Activated naive CD8-positive, alpha-beta T cell treated with anti-CD3 and anti-CD28 coated beads, Interleukin-2, amount 10 ng/mL, durations not matched to agents 7 days and 5 days (primary cell): ENCODE measurements at regions not wholly inside any gene's neighbourhood (a gene's known extent, or its start where the extent isn't known, plus 50 kb on each side); places are given as distances from the start of the nearest gene placed in this dataset.

ENCODE experiments used
- ATAC-seq: fragments of 150-1000 bp; cut with Tn5 transposase; one replicate; pipeline ENCODE4 v1.10.0; 2021; ENCODE audit warnings: low read depth, moderate library complexity
- POLR2A ChIA-PET: fragments of 350-600 bp; sonication (Branson Sonifier 250); formaldehyde crosslinking; loops from one replicate; lab custom pipeline; 2021; ENCODE audit warnings: antibody characterized with exemption; lab: Charles Lee
- DNase-seq: peaks from one replicate; pipeline ENCODE4 v3.0.0; 2021
- H3K27ac Mint-ChIP-seq: one replicate; pipeline ENCODE4 v1.8.0; 2022; ENCODE audit warnings: mild to moderate bottlenecking, mixed read lengths
- H3K27me3 Mint-ChIP-seq: one replicate; pipeline ENCODE4 v1.8.0; 2022; ENCODE audit warnings: mild to moderate bottlenecking, moderate library complexity, mixed read lengths
- H3K36me3 Mint-ChIP-seq: one replicate; pipeline ENCODE4 v1.8.0; 2021; ENCODE audit warnings: mild to moderate bottlenecking, mixed read lengths
- H3K4me1 Mint-ChIP-seq: one replicate; pipeline ENCODE4 v1.8.0; 2021; ENCODE audit warnings: mixed read lengths
- H3K4me3 Mint-ChIP-seq: one replicate; pipeline ENCODE4 v1.8.0; 2022; ENCODE audit warnings: mild to moderate bottlenecking, moderate library complexity, mixed read lengths
- H3K9me3 Mint-ChIP-seq: one replicate; pipeline ENCODE4 v1.8.0; 2021; ENCODE audit warnings: mixed read lengths

DNA sequence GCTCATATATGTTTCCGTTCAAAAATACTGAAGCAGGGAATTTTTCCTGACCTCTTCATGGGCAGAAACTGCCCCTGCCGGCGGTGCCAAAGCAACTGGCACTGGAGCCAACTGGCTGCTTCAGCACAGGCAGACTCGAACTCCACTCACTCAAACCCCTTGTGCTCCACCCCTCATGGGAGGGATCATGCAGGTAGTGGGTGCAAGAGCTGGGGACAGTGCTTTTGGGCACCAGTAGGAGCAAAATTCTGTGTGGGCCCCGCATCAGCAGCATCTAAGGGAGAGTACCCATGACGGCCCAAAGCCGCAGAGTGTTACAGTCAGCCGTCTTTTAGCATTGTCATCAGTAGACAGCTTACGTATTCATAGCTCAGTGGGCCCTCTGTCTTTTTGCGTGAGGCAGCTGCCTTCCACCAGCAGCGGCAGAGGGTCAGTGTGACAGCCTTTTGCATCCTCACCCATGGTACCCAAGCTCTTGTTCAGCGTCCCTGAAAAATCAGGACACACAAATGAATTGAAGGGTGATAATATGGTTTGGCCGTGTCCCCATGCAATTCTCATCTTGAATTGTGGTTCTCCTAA, 393.8 kb downstream of the SLITRK6 start:
- no peaks in the 10 kb centered on the region for H3K27me3 Mint-ChIP-seq
- no peak overlapping the region for H3K27ac Mint-ChIP-seq
- POLR2A ChIA-PET = no interaction called here
- ATAC-seq (no peak), DNase-seq (no peak)
- no peaks in the 10 kb centered on the region for H3K9me3 Mint-ChIP-seq
- no peaks in the 10 kb centered on the region for H3K36me3 Mint-ChIP-seq
- no peak overlapping the region for H3K4me3 Mint-ChIP-seq
- H3K4me1 Mint-ChIP-seq = no peaks in the 10 kb centered on the region

DNA sequence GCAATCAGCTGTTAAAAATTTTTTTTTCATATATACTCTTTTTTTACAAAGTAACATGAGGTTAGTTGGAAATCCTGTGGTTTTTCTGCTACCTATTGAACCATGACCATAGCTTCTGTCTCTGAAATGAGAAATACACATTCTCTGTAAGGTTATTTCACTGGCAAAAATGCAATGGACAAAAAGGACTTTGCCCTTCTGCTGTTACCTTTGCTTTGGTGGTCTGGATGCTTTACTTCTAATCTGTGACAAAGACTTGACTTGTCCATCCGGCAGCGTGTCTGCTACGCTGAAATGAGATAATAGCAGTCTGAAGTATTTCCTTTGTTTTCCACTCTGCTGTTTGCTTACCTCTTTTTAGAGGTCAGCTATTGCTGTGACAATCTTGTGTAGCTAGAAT, 412.8 kb downstream of the SLITRK6 start:
- no peaks in the 10 kb centered on the region for H3K27me3 Mint-ChIP-seq
- peaks cover 3% of the 10 kb centered on the region for H3K9me3 Mint-ChIP-seq
- no peaks in the 10 kb centered on the region for H3K4me1 Mint-ChIP-seq
- POLR2A ChIA-PET = no interaction called here
- DNase-seq (no peak), ATAC-seq (no peak)
- no peaks in the 10 kb centered on the region for H3K36me3 Mint-ChIP-seq
- H3K4me3 Mint-ChIP-seq = no peak overlapping the region
- no peak overlapping the region for H3K27ac Mint-ChIP-seq

DNA sequence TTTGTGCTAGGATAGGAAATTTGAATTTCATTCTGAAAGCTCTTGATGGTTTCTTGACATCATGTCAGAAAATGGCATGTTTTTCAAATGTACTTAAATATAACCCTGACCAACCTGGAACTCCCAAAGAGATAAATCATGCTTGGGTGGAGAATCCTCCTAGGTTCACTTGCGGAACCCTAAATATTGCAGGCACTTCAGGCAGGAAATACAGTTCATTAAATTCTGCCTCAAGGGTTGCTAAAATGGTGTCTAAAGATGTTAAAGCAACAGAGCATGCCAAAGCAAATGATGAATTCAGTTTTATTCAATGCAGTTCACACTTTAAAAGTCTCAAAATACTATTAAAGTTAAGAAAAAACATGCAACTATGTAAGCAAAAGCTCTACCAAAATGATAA, 415.9 kb downstream of the SLITRK6 start:
- no peak for ATAC-seq
- Mint-ChIP-seq H3K9me3 (no peaks in the 10 kb centered on the region), H3K4me1 (no peaks in the 10 kb centered on the region), H3K27ac (no peak overlapping the region), H3K4me3 (no peak overlapping the region), H3K27me3 (no peaks in the 10 kb centered on the region), H3K36me3 (no peaks in the 10 kb centered on the region)
- no peak for DNase-seq
- POLR2A ChIA-PET = no interaction called here

DNA sequence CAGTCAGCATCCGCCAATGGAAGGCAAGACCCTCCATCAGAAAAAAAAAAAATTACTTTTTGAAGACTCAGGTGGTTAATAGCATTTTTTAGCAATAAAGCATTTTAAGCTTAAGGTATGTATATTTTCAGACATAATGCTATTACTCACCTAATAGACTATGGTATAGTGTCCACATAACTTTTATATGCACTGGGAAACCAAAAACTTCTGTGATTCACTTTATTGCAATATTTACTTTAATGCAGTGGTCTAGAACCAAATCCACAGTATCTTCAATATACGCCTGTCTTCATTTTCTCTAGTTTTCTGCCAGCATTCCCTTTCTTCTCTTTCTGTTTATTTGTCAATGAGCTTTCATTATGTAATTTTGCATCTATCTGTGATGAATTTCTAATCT, 418.1 kb downstream of the SLITRK6 start:
- POLR2A ChIA-PET = no interaction called here
- DNase-seq = no peak
- no peaks in the 10 kb centered on the region for H3K27me3 Mint-ChIP-seq

DNA sequence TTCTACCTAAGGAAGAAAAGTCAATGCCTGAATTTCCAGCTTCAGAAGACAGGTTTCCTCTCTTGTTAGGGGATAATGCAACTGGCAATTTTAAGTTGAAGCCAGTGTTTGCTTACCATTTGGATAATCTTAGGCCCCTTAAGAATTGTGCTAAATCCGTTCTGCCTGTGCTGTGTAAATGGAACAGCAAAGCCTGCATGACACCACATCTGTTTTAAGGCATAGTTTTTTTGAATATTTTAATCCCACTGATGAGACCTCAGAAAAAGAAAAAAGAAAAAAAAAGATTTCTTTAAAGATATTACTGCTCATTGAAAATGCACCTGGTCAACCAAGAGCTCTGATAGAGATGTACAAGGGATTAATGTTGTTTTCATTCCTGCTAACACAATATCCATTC, 419.2 kb downstream of the SLITRK6 start:
- DNase-seq (no peak), ATAC-seq (no peak)
- Mint-ChIP-seq H3K27ac (no peak overlapping the region), H3K9me3 (no peaks in the 10 kb centered on the region), H3K27me3 (no peaks in the 10 kb centered on the region), H3K4me3 (no peak overlapping the region), H3K4me1 (no peaks in the 10 kb centered on the region), H3K36me3 (no peaks in the 10 kb centered on the region)
- POLR2A ChIA-PET = no interaction called here

More for the DNA sequence above, 418.1 kb downstream of the SLITRK6 start:
- Mint-ChIP-seq H3K9me3 (no peaks in the 10 kb centered on the region), H3K27ac (no peak overlapping the region), H3K36me3 (no peaks in the 10 kb centered on the region), H3K4me1 (no peaks in the 10 kb centered on the region), H3K4me3 (no peak overlapping the region)
- no peak for ATAC-seq

DNA sequence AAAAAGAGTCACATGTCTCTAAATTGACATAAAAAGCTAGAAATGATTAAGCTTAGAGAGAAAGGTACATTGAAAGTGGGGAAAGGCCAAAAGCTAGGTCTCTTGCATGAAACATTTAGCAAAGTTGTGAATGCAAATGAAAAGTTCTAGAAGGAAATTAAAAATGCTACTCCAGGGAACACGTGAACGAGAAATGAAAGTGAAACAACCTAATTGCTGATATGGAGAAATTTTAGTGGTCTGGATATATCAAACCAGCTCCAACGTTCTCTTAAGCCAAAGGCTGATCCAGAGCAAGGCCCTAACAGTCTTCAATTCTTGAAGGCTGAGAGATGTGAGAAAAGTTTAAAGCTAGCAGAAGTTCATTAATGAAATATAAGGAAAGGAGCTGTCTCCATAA, 419.8 kb downstream of the SLITRK6 start:
- Mint-ChIP-seq H3K9me3 (no peaks in the 10 kb centered on the region), H3K27me3 (no peaks in the 10 kb centered on the region), H3K4me3 (no peak overlapping the region), H3K4me1 (no peaks in the 10 kb centered on the region), H3K36me3 (no peaks in the 10 kb centered on the region), H3K27ac (no peak overlapping the region)
- POLR2A ChIA-PET = no interaction called here
- DNase-seq (no peak), ATAC-seq (no peak)

DNA sequence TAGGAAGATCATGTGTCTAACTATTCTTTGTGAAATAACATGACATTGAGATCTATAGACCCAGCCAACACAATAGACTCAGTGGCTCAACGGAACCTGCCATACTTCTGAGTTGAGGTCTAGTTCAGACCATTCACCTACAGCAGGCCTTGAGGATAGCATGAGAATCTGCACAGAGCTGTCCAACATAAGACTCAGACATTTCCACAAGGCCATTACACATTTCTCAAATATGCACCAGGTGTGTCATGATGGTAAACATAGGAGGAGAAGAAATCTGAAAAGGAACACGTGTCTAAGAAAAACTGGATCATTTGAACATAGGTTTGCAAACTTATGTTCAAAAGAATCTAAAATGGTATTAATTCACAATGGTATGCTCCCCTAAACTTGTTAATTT, 421.4 kb downstream of the SLITRK6 start:
- Mint-ChIP-seq H3K27me3 (no peaks in the 10 kb centered on the region), H3K36me3 (no peaks in the 10 kb centered on the region), H3K27ac (no peak overlapping the region), H3K9me3 (no peaks in the 10 kb centered on the region), H3K4me3 (no peak overlapping the region), H3K4me1 (no peaks in the 10 kb centered on the region)
- POLR2A ChIA-PET = no interaction called here
- ATAC-seq = no peak
- no peak for DNase-seq

DNA sequence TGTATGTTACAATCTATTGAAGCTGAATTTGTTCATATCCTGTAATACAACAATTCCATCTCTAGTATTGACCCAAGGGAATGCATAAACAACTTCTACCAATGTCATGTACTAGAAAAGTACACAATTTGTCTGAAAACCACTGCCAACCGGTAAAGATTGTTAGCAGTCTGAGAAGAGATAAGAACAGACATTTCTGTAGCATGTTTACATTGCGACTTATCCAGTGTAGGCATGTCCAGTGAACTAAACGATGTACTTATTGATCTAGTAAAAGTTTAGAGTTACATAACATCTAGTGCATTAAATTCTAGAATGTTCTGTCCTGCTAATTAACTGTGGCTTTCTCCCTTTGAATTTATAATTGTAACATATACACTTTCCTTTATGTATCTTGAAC, 425.9 kb downstream of the SLITRK6 start:
- H3K9me3 Mint-ChIP-seq = no peaks in the 10 kb centered on the region
- no peaks in the 10 kb centered on the region for H3K36me3 Mint-ChIP-seq
- H3K27ac Mint-ChIP-seq = no peak overlapping the region
- POLR2A ChIA-PET = no interaction called here
- H3K4me3 Mint-ChIP-seq = no peak overlapping the region
- no peaks in the 10 kb centered on the region for H3K4me1 Mint-ChIP-seq
- ATAC-seq (no peak), DNase-seq (no peak)
- H3K27me3 Mint-ChIP-seq = no peaks in the 10 kb centered on the region

DNA sequence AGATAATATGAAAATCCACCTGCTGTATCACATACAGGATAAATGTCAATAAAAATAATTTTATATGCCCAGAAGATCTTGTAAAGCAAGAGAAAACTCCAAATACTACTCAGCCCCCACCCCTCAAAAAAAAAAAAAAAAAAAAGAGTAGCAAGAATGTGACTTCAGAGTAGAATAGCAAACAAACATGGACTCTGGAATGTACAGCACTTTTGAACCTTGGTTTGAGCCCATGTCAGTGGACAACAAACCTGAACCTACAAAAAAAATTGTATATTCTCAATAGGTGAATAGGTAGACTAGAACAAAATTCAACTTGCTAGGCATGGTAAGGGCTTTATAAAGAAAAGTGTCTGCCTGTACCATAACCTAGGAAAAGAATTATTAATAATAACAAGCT, 428.0 kb downstream of the SLITRK6 start:
- no peaks in the 10 kb centered on the region for H3K4me1 Mint-ChIP-seq
- H3K4me3 Mint-ChIP-seq = no peak overlapping the region
- POLR2A ChIA-PET = no interaction called here
- no peak overlapping the region for H3K27ac Mint-ChIP-seq
- no peaks in the 10 kb centered on the region for H3K9me3 Mint-ChIP-seq
- no peaks in the 10 kb centered on the region for H3K27me3 Mint-ChIP-seq
- ATAC-seq (no peak), DNase-seq (no peak)
- no peaks in the 10 kb centered on the region for H3K36me3 Mint-ChIP-seq

DNA sequence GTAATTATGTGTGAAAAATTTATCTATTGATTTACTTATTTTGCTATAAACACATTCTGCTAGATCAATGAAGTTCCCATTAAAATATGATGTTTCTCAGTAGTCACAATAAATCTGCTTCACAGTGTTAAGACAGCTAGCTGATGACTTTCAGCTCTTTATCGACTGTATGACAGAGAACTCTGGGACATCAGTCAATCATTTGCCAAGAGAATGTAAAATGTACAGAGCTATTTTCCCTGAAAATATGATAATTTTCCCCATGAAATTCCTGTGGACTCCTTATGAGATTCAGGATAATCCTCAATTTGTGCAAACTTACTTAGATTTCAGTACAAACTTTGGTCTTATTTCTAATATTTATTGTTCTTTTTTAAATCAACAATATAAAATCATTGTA, 430.5 kb downstream of the SLITRK6 start:
- H3K36me3 Mint-ChIP-seq = no peaks in the 10 kb centered on the region
- ATAC-seq = no peak
- no peak for DNase-seq
- H3K27me3 Mint-ChIP-seq = no peaks in the 10 kb centered on the region
- no peaks in the 10 kb centered on the region for H3K4me1 Mint-ChIP-seq
- no peak overlapping the region for H3K4me3 Mint-ChIP-seq
- no peaks in the 10 kb centered on the region for H3K9me3 Mint-ChIP-seq
- POLR2A ChIA-PET = no interaction called here
- no peak overlapping the region for H3K27ac Mint-ChIP-seq

DNA sequence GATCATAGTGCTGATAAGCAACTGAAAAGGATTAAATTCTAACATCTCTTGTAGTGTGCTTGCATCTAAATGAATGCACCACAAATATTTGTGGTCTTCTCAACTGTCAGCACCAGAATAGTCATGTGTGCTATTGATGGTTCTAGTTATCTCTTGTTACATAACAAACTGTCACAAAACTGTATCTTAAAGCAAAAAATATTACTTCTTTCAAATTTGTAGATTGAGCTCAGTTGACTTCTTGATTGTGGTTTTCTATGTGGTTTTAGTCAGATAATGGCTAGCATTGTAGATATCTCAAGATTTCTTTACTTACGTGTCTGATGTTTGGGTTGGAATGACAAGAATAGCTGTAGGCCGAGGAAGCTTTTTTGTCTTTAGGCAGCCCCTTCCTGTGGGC, 431.3 kb downstream of the SLITRK6 start:
- ATAC-seq (no peak), DNase-seq (no peak)
- Mint-ChIP-seq H3K4me1 (no peaks in the 10 kb centered on the region), H3K27me3 (no peaks in the 10 kb centered on the region), H3K27ac (no peak overlapping the region), H3K4me3 (no peak overlapping the region), H3K9me3 (no peaks in the 10 kb centered on the region), H3K36me3 (no peaks in the 10 kb centered on the region)
- POLR2A ChIA-PET = no interaction called here

DNA sequence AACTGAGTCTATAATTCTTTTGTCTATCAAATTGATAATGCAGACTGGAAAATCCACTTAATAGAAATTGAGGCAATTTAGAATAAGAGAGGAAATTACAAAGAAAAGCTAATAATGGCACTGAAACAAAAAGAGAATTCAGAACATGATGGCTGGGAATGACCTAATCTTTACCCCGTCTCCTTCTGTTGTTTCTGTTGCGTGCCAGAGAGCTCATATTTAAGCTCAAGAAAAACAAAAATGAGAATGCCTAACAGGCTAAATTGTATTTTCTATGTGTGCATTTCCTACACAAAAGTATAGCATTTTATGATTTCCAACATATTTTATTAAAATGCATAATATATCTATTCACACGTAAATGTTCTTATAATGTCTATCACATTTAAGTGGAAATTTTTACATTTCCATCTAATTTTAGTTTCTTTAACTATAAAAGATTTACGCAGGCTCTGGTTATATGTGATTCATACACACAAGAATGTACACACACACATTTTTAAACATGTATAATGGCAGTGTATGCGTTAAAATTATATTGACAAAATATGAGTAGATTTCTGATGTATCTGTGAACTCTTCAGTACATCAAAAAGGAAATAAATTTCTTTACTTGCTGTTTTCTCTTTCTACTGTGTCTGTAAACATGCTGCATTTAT, 432.3 kb downstream of the SLITRK6 start:
- Mint-ChIP-seq H3K27me3 (no peaks in the 10 kb centered on the region), H3K27ac (no peak overlapping the region), H3K36me3 (no peaks in the 10 kb centered on the region), H3K4me1 (no peaks in the 10 kb centered on the region), H3K9me3 (no peaks in the 10 kb centered on the region), H3K4me3 (no peak overlapping the region)
- POLR2A ChIA-PET = no interaction called here
- ATAC-seq (no peak), DNase-seq (no peak)

DNA sequence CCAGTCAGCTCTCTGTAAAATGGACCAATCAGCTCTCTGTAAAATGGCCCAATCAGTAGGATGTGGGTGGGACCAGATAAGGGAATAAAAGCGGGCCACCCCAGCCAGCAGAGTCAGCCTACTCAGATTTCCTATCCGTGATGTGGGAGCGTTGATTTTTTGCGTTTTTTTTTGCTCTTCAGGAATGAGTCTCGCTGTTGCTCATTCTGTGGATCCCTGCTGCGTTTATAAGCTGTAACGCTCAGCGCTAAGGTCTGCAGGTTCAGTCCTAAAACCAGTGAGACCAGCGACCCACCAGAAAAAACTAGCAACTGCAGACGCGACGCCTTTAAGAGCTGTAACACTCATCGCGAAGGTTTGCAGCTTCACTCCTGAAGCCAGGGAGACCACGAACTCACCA, 435.7 kb downstream of the SLITRK6 start:
- Mint-ChIP-seq H3K27ac (no peak overlapping the region), H3K4me1 (no peaks in the 10 kb centered on the region), H3K9me3 (no peaks in the 10 kb centered on the region), H3K27me3 (no peaks in the 10 kb centered on the region), H3K36me3 (no peaks in the 10 kb centered on the region), H3K4me3 (no peak overlapping the region)
- DNase-seq = no peak
- POLR2A ChIA-PET = no interaction called here
- no peak for ATAC-seq

DNA sequence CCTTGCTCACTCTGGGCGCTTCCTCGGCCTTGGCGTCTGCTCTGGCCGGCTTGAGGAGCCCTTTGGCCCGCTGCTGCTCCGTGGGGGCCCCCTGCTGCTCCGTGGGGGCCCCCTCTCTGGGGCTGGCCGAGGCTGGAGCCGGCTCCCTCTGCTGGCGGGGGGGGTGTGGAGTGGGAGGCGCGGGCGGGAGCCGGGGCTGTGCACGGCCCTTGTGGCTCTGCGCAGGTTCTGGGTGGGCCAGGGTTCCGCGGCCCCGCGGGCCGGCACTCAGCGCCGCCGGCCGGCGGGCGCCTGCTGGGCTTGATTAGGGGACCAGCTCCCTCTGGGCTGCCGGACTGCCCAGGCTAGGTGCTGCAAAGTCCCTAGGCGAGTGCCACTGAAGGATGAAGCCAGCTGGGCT, 436.2 kb downstream of the SLITRK6 start:
- Mint-ChIP-seq H3K9me3 (no peaks in the 10 kb centered on the region), H3K27me3 (no peaks in the 10 kb centered on the region), H3K4me1 (no peaks in the 10 kb centered on the region), H3K4me3 (no peak overlapping the region), H3K27ac (no peak overlapping the region), H3K36me3 (no peaks in the 10 kb centered on the region)
- ATAC-seq (no peak), DNase-seq (no peak)
- POLR2A ChIA-PET = no interaction called here

DNA sequence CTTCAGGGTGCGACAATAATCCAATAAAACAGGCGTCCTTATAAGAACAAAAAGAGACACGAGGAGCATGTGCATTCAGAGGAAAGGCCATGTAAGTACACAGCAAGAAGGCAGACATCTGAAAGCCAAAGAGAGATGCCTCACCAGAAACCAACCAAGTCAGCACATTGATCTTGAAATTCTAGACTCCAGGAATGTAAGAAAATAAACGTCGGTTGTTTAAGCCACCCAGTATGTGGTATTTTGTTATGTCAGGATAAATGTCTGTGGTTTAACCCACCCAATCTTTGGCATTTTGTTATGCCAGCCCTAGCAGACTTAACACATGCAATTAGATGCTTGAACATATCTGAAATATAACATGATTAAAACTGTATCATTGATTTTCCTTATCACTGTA, 452.0 kb downstream of the SLITRK6 start:
- H3K27me3 Mint-ChIP-seq = no peaks in the 10 kb centered on the region
- DNase-seq = no peak
- POLR2A ChIA-PET = no interaction called here
- no peaks in the 10 kb centered on the region for H3K9me3 Mint-ChIP-seq
- no peaks in the 10 kb centered on the region for H3K36me3 Mint-ChIP-seq
- no peak overlapping the region for H3K4me3 Mint-ChIP-seq
- no peak for ATAC-seq
- no peaks in the 10 kb centered on the region for H3K4me1 Mint-ChIP-seq
- H3K27ac Mint-ChIP-seq = no peak overlapping the region
